Neuron (in vitro differentiated cells): ENCODE measurements at regions not wholly inside any gene's neighbourhood (a gene's known extent, or its start where the extent isn't known, plus 50 kb on each side); places are given as distances from the start of the nearest gene placed in this dataset.
"Not testable (repeated sequence)": the region's sequence is repeated elsewhere in the genome, so short reads cannot be mapped to it uniquely, and the experiment has no call there.

Experiments used
- H2AFZ ChIP-seq: one replicate; pipeline ENCODE4 v1.6.1; 2013; ENCODE audit warnings: low read depth, mild to moderate bottlenecking, inconsistent platforms, low read length, moderate library complexity
- H3K27me3 ChIP-seq: one replicate; pipeline ENCODE4 v1.6.1; 2013; ENCODE audit warnings: low read length; ENCODE audit not compliant: insufficient read depth
- H3K36me3 ChIP-seq: one replicate; pipeline ENCODE4 v1.6.1; 2013; ENCODE audit warnings: low read length; ENCODE audit not compliant: insufficient read depth
- H3K4me1 ChIP-seq: one replicate; pipeline ENCODE4 v1.6.1; 2013; ENCODE audit warnings: low read length; ENCODE audit not compliant: insufficient read depth
- H3K4me3 ChIP-seq: 2 replicates; pipeline ENCODE4 v1.5.1; 2013; ENCODE audit warnings: mild to moderate bottlenecking, low read length, moderate library complexity
- H3K9me3 ChIP-seq: one replicate; pipeline ENCODE4 v1.6.1; 2013; ENCODE audit warnings: low read length

DNA sequence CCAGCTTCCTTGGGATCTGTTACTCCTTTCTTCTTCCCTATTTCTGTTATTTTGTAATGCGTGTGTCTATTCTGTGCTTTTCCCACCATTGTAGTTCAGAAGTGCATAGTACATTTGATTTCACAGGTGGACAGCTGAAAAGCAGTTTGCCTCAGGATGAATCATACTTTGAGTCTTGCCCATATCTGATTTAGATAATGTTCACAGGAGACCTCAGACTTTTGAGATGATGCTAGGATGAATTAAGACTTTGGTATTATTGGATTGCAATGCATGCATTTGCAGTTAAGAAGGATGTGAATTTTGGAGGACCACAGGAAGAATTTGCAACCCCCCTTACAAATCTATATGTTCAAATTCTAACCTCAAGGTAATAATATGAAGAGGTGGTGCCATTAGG, 769.6 kb downstream of the CDH11 start:
- H2AFZ ChIP-seq, result no peak overlapping the region
- peaks cover 2% of the 10 kb centered on the region for H3K4me1 ChIP-seq
- no peaks in the 10 kb centered on the region for H3K27me3 ChIP-seq
- H3K4me3 ChIP-seq, result no peak overlapping the region
- no peaks in the 10 kb centered on the region for H3K9me3 ChIP-seq
- no peaks in the 10 kb centered on the region for H3K36me3 ChIP-seq

DNA sequence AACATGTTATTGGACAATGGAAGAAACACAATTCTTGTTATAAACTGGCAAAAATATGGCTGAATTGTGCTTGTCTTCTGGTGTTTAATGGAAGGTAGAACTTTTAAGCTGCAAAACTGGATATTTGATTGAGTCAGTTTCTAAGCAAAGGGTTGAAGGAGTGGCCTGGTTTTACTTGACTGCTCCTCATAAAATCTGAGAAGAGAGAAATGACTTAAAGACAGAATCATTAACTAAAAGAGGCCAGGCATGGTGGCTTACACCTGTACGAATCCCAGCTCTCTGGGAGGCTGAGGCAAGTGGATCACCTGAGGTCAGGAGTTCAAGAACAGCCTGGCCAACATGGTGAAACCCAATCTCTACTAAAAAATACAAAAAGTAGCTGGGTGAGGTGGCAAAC, 770.7 kb downstream of the CDH11 start:
- H3K9me3 ChIP-seq, result no peaks in the 10 kb centered on the region
- no peak overlapping the region for H2AFZ ChIP-seq

DNA sequence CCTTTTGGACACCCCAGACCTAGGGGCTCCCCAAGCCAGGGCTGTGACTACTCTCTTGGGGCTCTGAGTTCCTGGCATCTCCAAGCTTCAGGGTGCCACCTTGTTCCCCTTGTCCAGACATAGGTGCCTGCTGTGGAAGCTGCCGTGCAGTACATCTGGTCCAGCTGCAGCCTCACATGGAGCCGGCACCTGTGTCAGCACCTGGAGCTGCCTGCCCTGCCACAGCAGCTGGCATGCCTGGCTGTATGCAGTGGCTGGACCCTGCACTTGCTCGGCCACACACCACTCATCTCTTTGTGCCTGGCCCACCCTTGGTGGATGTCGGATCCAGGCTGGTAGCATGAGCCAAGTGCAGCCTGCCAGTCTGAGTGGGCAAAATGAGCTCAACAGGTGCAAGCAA, 775.8 kb downstream of the CDH11 start:
- H2AFZ ChIP-seq, result no peak overlapping the region
- H3K27me3 ChIP-seq, result no peaks in the 10 kb centered on the region
- H3K9me3 ChIP-seq, result no peaks in the 10 kb centered on the region
- no peaks in the 10 kb centered on the region for H3K36me3 ChIP-seq
- no peaks in the 10 kb centered on the region for H3K4me1 ChIP-seq
- no peak overlapping the region for H3K4me3 ChIP-seq

More for the DNA sequence above, 770.7 kb downstream of the CDH11 start:
- no peak overlapping the region for H3K4me3 ChIP-seq
- peaks cover 2% of the 10 kb centered on the region for H3K4me1 ChIP-seq
- no peaks in the 10 kb centered on the region for H3K27me3 ChIP-seq
- no peaks in the 10 kb centered on the region for H3K36me3 ChIP-seq

DNA sequence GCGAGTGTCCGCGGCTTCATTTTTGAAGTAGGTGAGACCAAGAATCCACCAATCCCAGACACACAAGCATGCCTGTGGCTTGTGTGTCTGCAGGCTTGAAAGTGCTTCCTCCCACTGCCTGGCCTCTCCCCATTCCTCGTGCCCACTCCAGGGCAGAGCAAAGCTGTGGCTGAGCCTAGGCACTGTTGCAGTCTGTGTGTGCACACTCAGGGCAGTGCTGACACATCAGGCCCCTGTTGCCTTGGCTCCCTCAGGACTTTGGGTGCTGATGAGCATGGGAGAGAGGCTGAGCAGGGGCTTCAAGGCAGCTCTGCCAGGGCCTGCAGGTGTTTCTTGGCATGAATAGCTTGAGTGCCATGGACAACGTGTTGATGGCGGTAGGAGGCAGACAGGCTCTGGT, 776.7 kb downstream of the CDH11 start:
- Histone ChIP-seq H3K4me1 (no peaks in the 10 kb centered on the region), H3K9me3 (no peaks in the 10 kb centered on the region), H3K36me3 (no peaks in the 10 kb centered on the region), H3K4me3 (no peak overlapping the region), H3K27me3 (no peaks in the 10 kb centered on the region), H2AFZ (no peak overlapping the region)

DNA sequence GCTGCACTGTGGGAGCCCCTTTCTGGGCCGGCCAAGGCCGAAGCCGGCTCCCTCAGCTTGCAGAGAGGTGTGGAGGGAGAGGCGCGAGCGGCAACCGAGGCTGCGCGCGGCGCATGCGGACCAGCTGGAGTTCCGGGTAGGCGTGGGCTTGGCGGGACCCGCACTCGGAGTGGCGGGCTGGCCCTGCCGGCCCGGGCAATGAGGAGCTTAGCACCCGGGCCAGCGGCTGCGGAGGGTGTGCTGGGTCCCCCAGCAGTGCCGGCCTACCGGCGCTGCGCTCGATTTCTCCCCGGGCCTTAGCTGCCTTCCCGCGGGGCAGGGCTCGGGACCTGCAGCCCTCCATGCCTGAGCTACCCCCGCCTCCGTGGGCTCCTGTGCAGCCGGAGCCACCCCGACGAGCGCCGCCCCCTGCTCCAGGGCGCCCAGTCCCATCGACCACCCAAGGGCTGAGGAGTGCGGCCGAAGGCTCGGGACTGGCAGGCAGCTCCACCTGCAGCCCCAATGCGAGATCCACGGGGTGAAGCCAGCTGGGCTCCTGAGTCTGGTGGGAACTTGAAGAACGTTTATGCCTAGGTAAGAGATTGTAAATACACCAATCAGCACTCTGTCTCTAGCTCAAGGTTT, 777.9 kb downstream of the CDH11 start:
- not testable (repeated sequence) for H3K4me1 ChIP-seq, H2AFZ ChIP-seq, H3K9me3 ChIP-seq, H3K4me3 ChIP-seq, H3K27me3 ChIP-seq, H3K36me3 ChIP-seq

DNA sequence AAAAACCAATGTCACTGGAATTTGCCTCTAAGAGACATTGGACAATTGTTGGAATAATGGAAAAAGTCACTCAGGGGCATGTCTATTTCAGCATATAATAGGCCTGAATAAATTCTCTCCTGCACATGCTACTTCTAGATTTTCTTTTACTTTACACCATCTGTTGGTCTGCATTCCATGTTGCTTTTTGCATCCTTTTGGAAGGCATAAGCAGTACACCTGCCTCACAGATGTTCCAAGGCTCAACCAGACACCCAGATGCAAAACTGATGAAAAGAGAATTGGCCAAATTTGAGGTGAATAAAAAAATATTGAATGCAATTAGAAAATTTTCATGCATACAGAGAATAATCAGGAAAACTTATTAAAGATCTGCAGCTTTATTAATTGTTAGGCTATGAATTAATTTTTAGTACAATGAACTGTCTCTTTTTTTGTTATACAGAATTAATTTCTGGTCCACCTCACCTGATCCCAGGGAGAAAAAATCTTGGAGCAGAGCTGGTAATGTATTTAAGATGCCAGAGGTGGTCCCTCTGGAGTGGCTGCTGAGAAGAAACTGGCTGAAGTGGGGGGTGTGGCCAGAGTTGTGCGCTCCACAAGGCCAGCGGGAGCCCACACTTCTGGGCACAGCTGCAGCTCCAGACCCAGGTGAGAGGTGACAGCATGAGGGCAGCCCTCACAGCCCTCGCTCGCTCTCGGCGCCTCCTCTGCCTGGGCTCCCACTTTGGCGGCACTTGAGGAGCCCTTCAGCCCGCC, 778.6 kb downstream of the CDH11 start:
- Histone ChIP-seq H3K4me3 (no peak overlapping the region), H3K4me1 (no peaks in the 10 kb centered on the region), H2AFZ (no peak overlapping the region), H3K27me3 (no peaks in the 10 kb centered on the region), H3K36me3 (no peaks in the 10 kb centered on the region), H3K9me3 (no peaks in the 10 kb centered on the region)

DNA sequence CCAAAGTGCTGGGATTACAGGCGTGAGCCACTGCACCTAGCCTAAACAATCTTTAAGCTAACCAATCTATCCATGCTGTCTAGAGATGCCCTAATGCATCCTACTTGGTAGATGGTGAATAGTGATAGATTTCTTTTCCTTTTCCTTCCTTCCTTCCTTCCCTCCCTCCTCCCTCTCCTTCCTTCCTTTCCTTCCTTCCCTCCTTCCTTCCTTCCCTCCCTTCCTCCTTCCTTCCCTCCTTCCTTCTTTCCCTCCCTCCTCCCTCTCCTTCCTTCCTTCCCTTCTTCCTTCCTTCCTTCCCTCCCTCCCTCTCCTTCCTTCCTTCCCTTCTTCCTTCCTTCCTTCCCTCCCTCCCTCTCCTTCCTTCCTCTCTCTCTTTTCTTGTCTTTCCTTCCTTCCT, 780.5 kb downstream of the CDH11 start:
- H3K4me1 ChIP-seq, H3K36me3 ChIP-seq, H3K27me3 ChIP-seq: not testable (repeated sequence)

DNA sequence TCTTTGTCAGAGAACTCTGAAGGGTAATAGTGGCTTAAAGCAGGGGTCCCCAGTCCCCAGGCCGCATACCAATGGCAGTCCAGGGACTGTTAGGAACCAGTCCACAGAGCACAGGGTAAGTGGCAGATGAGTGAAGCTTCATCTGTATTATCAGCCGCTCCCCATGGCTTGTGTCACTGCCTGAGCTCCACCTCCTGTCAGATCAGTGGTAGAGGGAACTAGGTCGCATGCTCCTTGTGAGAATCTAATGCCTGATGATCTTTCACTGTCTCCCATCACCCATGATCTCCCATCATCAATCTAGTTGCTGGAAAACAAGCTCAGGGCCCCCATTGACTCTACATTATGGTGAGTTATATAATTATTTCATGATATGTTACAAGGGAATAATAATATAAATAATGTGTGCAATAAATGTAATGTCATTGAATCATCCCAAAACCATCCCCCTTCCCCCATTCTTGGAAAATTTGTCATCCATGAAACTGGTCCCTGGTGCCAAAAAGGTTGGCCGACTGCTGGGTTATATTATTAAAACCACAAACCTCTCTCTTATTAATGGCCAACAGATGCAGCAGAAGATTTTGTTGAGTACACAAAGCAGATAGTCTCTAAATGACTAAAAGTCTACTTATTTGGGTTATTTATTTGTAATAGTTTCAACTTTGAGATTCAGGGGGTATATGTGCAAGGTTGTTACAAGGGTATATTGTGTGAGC, 782.7 kb downstream of the CDH11 start:
- H3K36me3 ChIP-seq, result no peaks in the 10 kb centered on the region
- no peaks in the 10 kb centered on the region for H3K27me3 ChIP-seq
- H2AFZ ChIP-seq, result no peak overlapping the region
- no peak overlapping the region for H3K4me3 ChIP-seq
- no peaks in the 10 kb centered on the region for H3K4me1 ChIP-seq
- H3K9me3 ChIP-seq, result no peaks in the 10 kb centered on the region

More for the DNA sequence above, 780.5 kb downstream of the CDH11 start:
- not testable (repeated sequence) for H2AFZ ChIP-seq, H3K9me3 ChIP-seq, H3K4me3 ChIP-seq

DNA sequence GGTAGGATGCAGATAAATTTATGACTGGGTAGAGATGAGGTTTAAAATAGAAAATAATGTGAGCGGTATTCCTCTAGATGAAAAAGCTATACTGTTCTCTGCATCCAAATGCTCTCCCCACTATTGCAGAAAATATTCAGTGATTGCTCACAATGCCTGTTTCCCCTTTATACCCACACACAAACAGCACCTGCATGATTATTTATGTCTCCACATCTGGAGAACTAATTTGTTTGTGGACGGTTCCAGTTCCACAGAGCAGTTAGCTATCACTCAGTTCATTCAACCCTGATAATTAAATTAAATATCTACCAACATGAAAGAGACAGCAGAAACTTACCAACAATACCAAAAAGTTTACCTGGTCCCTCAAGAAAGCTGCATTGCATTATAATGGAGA, 800.0 kb downstream of the CDH11 start:
- no peaks in the 10 kb centered on the region for H3K4me1 ChIP-seq
- H3K36me3 ChIP-seq, result no peaks in the 10 kb centered on the region
- H3K9me3 ChIP-seq, result no peaks in the 10 kb centered on the region
- H3K27me3 ChIP-seq, result no peaks in the 10 kb centered on the region
- H3K4me3 ChIP-seq, result no peak overlapping the region
- H2AFZ ChIP-seq, result no peak overlapping the region

DNA sequence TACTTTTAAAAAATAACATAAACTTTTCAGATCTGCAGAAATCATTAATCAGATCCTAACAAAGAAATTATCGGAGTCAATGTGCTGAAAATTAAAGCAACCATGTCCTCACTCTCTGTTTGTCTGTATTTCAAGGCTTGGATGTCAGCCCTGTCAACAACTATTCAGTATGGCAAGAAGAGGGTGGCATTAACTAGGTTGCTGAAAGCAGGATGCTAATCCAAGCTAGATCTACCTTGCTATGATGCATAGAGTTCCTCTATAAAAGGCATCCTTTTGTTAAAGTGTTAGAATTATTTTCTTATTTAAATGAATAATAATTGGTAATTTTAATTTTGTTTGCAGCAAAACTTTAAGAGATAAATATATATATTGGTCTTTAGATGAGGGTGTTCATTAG, 800.8 kb downstream of the CDH11 start:
- Histone ChIP-seq H3K36me3 (no peaks in the 10 kb centered on the region), H3K4me1 (no peaks in the 10 kb centered on the region), H3K4me3 (no peak overlapping the region), H3K27me3 (no peaks in the 10 kb centered on the region), H2AFZ (no peak overlapping the region), H3K9me3 (no peaks in the 10 kb centered on the region)

DNA sequence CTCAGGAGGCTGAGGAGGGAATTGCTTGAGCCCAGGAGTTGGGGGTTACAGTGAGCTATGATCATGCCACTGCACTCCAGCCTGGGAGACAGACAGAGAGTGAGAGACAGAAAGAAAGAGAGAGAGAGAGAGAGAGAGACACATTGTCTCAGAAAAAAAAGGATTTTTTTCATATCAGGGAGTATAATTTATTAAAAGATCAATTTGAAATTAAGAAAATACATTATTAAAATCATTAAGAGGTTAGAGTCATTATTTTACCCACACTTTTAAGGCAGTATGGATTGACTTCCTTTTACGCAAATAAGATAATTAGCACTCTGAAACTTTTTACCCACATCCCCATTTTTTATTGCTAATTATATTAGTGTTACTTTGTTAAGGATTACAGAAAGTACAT, 804.3 kb downstream of the CDH11 start:
- Histone ChIP-seq H3K27me3 (no peaks in the 10 kb centered on the region), H2AFZ (no peak overlapping the region), H3K36me3 (no peaks in the 10 kb centered on the region), H3K4me3 (no peak overlapping the region), H3K4me1 (no peaks in the 10 kb centered on the region), H3K9me3 (no peaks in the 10 kb centered on the region)

DNA sequence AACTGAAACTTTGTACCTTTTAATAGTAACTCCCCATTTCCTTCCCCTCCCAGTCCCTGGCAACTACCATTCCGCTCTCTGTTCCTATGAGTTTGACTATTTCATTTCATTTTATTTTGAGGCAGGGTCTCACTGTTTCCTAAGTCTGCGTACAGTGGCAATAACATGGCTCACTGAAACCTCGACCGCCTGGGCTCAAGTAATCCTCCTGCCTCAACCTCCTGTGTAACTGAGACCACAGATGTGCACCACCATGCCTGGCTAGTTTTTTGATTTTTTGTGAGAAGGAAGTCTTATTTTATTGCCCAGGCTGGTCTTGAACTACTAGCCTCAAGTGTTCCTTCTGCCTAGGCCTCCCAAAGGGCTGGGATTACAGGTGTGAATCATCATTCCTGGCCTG, 808.1 kb downstream of the CDH11 start:
- no peak overlapping the region for H2AFZ ChIP-seq
- H3K27me3 ChIP-seq, result no peaks in the 10 kb centered on the region
- H3K36me3 ChIP-seq, result no peaks in the 10 kb centered on the region
- H3K4me1 ChIP-seq, result peaks cover under 1% of the 10 kb centered on the region
- no peaks in the 10 kb centered on the region for H3K9me3 ChIP-seq
- H3K4me3 ChIP-seq, result no peak overlapping the region

DNA sequence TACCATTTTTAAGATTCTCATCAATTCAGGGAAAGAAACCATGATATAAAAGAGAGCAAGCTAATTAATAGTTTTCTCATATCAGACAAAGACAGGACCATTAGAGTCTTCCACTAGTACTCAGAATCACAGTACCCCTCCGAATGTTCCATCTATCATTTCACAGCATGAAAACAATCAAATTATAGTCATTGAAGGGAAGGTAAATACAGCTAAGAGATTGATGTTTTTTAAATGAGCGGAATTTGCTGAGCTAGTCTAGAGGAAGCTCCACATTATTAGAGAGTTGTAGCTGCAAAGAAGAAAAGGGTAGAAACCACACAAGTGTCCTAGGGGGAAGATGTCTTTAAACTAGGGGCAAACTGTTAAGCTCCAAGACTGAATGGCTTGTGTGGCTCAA, 808.9 kb downstream of the CDH11 start:
- no peaks in the 10 kb centered on the region for H3K36me3 ChIP-seq
- peaks cover 7% of the 10 kb centered on the region for H3K4me1 ChIP-seq
- H3K27me3 ChIP-seq, result no peaks in the 10 kb centered on the region
- no peak overlapping the region for H3K4me3 ChIP-seq
- no peak overlapping the region for H2AFZ ChIP-seq
- H3K9me3 ChIP-seq, result no peaks in the 10 kb centered on the region
